Natural killer cell (primary cell): ENCODE measurements at regions not wholly inside any gene's neighbourhood (a gene's known extent, or its start where the extent isn't known, plus 50 kb on each side); places are given as distances from the start of the nearest gene placed in this dataset.

Experiments
- ATAC-seq, 3 donors: fragments of 150-1000 bp in 2 of 3; fragments of 200-7000 bp in 1 of 3; cut with Tn5 transposase; 1 replicate in 1 of 3; 2 replicates in 2 of 3; pipeline ENCODE4 v1.10.0; 2021; ENCODE audit warnings: mild to moderate bottlenecking in 2 of 3, moderate library complexity in 2 of 3
- DNase-seq, 2 donors: peaks; one replicate each; pipeline versions ENCODE4 v3.0.0 to v3.0.0-alpha.2; 2013 to 2021; ENCODE audit warnings: mixed read lengths in 1 of 2
- H3K27ac ChIP-seq: one replicate; pipeline ENCODE4 v1.5.1; 2013; ENCODE audit warnings: mild to moderate bottlenecking, low read length
- H3K27me3 ChIP-seq: one replicate; pipeline ENCODE4 v1.6.1; 2013; ENCODE audit warnings: low read length; ENCODE audit not compliant: control insufficient read depth, insufficient read depth
- H3K36me3 ChIP-seq: one replicate; pipeline ENCODE4 v1.6.1; 2013; ENCODE audit warnings: low read length; ENCODE audit not compliant: control insufficient read depth, insufficient read depth
- H3K4me1 ChIP-seq: one replicate; pipeline ENCODE4 v1.6.1; 2013; ENCODE audit warnings: low read length; ENCODE audit not compliant: control insufficient read depth, insufficient read depth
- H3K4me3 ChIP-seq: one replicate; pipeline ENCODE4 v1.5.1; 2013; ENCODE audit warnings: low read length
- H3K9me3 ChIP-seq: one replicate; pipeline ENCODE4 v1.6.1; 2013; ENCODE audit warnings: low read length; ENCODE audit not compliant: control insufficient read depth, insufficient read depth
- H3K27ac Mint-ChIP-seq, 2 donors: one replicate each; pipeline ENCODE4 v1.8.0; 2022; ENCODE audit warnings: mild to moderate bottlenecking in 2 of 2, mixed read lengths in 2 of 2, moderate library complexity in 1 of 2
- H3K27me3 Mint-ChIP-seq, 2 donors: one replicate each; pipeline ENCODE4 v1.8.0; 2022; ENCODE audit warnings: low read depth in 2 of 2, mixed read lengths in 2 of 2
- H3K36me3 Mint-ChIP-seq: one replicate; pipeline ENCODE4 v1.8.0; 2022; ENCODE audit warnings: mixed read lengths
- H3K4me1 Mint-ChIP-seq, 2 donors: one replicate each; pipeline ENCODE4 v1.8.0; 2022; ENCODE audit warnings: mixed read lengths in 2 of 2
- H3K4me3 Mint-ChIP-seq: one replicate; pipeline ENCODE4 v1.8.0; 2022; ENCODE audit warnings: mild to moderate bottlenecking, moderate library complexity, mixed read lengths
- H3K9me3 Mint-ChIP-seq, 2 donors: one replicate each; pipeline ENCODE4 v1.8.0; 2022; ENCODE audit warnings: mixed read lengths in 2 of 2
- WGBS: methylation state at CpG from one replicate; pipeline ENCODE4 v1.1.7; 2013; ENCODE audit warnings: missing lambda C conversion rate; ENCODE audit not compliant: insufficient coverage; 5-methylcytosine and 5-hydroxymethylcytosine counted together
- intact Hi-C: fragments of 100-400 bp; cut with micrococcal nuclease; formaldehyde crosslinking; loops from one replicate; pipeline ENCODE4 v1.14.2; 2022
- TF ChIP-seq, protein P1 (sequence below): fragments of 200-600 bp; IDR thresholded peaks from one replicate; pipeline ENCODE4 v1.8.0; 2022; ENCODE audit warnings: antibody characterized with exemption

DNA sequence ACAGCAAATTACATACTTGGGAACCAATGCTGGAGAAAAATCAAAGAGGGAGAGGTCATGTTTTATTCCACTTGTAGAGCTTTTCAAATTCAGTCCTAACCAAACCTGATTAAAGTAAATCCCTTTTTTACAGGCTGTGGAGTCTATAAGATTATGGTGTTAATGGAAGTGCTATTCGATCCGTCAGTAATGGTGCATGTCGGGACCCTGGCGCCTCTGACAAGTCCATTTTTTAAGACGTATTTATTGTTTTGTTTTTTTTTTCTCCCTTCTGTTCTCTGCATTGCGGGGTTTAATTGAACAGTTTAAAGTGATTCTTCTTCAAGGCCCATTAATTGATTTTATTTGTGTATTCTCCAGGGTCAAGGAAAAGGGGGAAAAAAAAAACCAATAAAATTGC is 725.9 kb downstream of the TUSC7 start:
- no peaks in the 10 kb centered on the region for H3K36me3 Mint-ChIP-seq
- TF ChIP-seq, protein P1, sequence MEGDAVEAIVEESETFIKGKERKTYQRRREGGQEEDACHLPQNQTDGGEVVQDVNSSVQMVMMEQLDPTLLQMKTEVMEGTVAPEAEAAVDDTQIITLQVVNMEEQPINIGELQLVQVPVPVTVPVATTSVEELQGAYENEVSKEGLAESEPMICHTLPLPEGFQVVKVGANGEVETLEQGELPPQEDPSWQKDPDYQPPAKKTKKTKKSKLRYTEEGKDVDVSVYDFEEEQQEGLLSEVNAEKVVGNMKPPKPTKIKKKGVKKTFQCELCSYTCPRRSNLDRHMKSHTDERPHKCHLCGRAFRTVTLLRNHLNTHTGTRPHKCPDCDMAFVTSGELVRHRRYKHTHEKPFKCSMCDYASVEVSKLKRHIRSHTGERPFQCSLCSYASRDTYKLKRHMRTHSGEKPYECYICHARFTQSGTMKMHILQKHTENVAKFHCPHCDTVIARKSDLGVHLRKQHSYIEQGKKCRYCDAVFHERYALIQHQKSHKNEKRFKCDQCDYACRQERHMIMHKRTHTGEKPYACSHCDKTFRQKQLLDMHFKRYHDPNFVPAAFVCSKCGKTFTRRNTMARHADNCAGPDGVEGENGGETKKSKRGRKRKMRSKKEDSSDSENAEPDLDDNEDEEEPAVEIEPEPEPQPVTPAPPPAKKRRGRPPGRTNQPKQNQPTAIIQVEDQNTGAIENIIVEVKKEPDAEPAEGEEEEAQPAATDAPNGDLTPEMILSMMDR, result no peak
- no peak for DNase-seq
- no peak overlapping the region for H3K27ac Mint-ChIP-seq
- no peaks in the 10 kb centered on the region for H3K9me3 ChIP-seq
- no peaks in the 10 kb centered on the region for H3K27me3 Mint-ChIP-seq
- no peaks in the 10 kb centered on the region for H3K4me1 Mint-ChIP-seq
- no peak for ATAC-seq
- no peak overlapping the region for H3K4me3 ChIP-seq
- no peaks in the 10 kb centered on the region for H3K27me3 ChIP-seq
- WGBS, result 95% methylated on average over 6 of the region's 6 CpGs
- no peaks in the 10 kb centered on the region for H3K4me1 ChIP-seq
- no peak overlapping the region for H3K4me3 Mint-ChIP-seq
- intact Hi-C loops, result no loop called here
- H3K9me3 Mint-ChIP-seq, result peaks cover 8 to 11% of the 10 kb centered on the region in 2 donors
- H3K36me3 ChIP-seq, result no peaks in the 10 kb centered on the region
- no peak overlapping the region for H3K27ac ChIP-seq

DNA sequence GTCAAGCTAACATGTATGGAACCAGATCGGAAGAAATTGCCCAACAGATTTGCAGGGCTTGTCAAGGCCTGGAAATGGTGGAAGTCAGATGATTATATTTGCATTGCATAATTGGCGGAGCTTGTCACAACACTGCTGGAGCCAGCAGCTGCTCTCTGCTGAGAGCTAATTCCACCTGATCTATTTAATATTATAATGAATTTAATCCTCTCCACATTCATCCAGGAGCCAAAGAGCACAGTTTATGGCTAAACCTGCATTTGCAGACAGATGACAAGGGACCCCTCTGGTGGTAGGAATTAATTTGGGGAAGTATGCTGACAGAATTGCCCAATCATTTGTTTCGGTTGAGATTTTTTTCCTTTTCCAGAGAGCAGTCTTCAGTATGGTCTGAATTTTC is 730.2 kb downstream of the TUSC7 start:
- TF ChIP-seq, protein P1, result no peak
- 68% methylated on average over 3 of the region's 3 CpGs for WGBS
- Mint-ChIP-seq H3K4me1 (no peaks in the 10 kb centered on the region), H3K27me3 (no peaks in the 10 kb centered on the region), H3K27ac (no peak overlapping the region), H3K4me3 (no peak overlapping the region), H3K36me3 (no peaks in the 10 kb centered on the region), H3K9me3 (peaks cover 7 to 8% of the 10 kb centered on the region in 2 donors)
- ATAC-seq (no peak), DNase-seq (no peak)
- Histone ChIP-seq H3K27ac (no peak overlapping the region), H3K4me3 (no peak overlapping the region), H3K27me3 (no peaks in the 10 kb centered on the region), H3K4me1 (no peaks in the 10 kb centered on the region), H3K9me3 (no peaks in the 10 kb centered on the region), H3K36me3 (no peaks in the 10 kb centered on the region)
- intact Hi-C loops, result no loop called here

DNA sequence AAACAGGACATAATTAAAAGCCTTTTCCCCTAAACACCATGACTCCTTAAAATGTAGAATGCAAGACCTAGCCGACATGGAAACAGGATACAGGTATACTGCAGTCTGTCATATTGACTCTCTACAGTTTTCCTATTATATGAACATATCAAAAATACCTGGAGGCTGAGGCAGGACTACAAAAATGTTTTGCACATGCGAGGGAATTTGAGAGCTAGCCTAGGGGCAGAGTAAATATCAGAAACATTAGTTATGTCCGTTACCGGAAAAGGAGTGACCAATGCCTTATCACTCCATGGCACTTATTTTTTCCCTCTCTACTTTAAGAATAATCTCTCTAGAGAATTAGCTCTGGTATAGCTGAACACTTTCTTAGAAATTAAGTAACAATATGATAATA is 732.3 kb downstream of the TUSC7 start:
- intact Hi-C loops, result no loop called here
- 93% methylated on average over 4 of the region's 4 CpGs for WGBS
- Histone ChIP-seq H3K4me3 (no peak overlapping the region), H3K36me3 (no peaks in the 10 kb centered on the region), H3K4me1 (no peaks in the 10 kb centered on the region), H3K27ac (no peak overlapping the region), H3K27me3 (no peaks in the 10 kb centered on the region), H3K9me3 (no peaks in the 10 kb centered on the region)
- H3K4me3 Mint-ChIP-seq, result no peak overlapping the region
- TF ChIP-seq, protein P1, result no peak
- no peaks in the 10 kb centered on the region for H3K4me1 Mint-ChIP-seq
- H3K27me3 Mint-ChIP-seq, result no peaks in the 10 kb centered on the region
- DNase-seq (no peak), ATAC-seq (no peak)
- H3K9me3 Mint-ChIP-seq, result peaks cover 5 to 7% of the 10 kb centered on the region in 2 donors
- no peaks in the 10 kb centered on the region for H3K36me3 Mint-ChIP-seq
- no peak overlapping the region for H3K27ac Mint-ChIP-seq

DNA sequence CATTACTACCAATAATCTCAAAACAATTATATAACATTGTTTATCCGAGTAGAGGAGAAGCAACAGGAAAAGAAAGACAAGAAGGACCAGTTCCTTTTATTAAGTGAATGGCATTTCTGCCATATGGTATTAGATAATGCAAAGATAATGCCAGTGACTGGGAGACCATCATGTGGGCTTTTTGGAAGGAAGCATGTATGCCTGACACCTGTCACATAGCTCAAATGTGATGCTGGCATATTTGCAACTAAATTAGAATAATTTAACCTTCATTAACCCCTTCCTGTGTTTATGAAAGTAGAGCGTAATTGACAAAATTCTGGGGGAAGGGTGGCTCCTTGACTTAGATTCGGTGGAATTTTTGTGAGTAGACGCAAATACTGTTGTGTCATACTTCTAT is 733.0 kb downstream of the TUSC7 start:
- TF ChIP-seq, protein P1, result no peak
- WGBS, result 79% methylated on average over 4 of the region's 4 CpGs
- no peak overlapping the region for H3K4me3 Mint-ChIP-seq
- no peaks in the 10 kb centered on the region for H3K36me3 Mint-ChIP-seq
- DNase-seq, result no peak
- Histone ChIP-seq H3K4me3 (no peak overlapping the region), H3K36me3 (no peaks in the 10 kb centered on the region), H3K4me1 (no peaks in the 10 kb centered on the region), H3K9me3 (no peaks in the 10 kb centered on the region), H3K27ac (no peak overlapping the region), H3K27me3 (no peaks in the 10 kb centered on the region)
- H3K27me3 Mint-ChIP-seq, result no peaks in the 10 kb centered on the region
- ATAC-seq, result no peak
- intact Hi-C loops, result no loop called here
- peaks cover 5 to 7% of the 10 kb centered on the region in 2 donors for H3K9me3 Mint-ChIP-seq
- H3K27ac Mint-ChIP-seq, result no peak overlapping the region
- H3K4me1 Mint-ChIP-seq, result no peaks in the 10 kb centered on the region
